Thymus (tissue), 11 donors: ENCODE measurements at regions not wholly inside any gene's neighbourhood (a gene's known extent, or its start where the extent isn't known, plus 50 kb on each side); places are given as distances from the start of the nearest gene placed in this dataset.

Source experiments
- DNase-seq, 9 donors: peaks; one replicate each; pipeline ENCODE4 v3.0.0-alpha.2; 2013; ENCODE audit warnings: low spot score in 9 of 9, low read depth in 6 of 9, missing footprints in 1 of 9
- H3K27ac ChIP-seq, 2 donors: one replicate each; pipeline ENCODE4 v1.5.1; 2013; ENCODE audit warnings: control low read depth in 1 of 2, low read depth in 1 of 2, low read length in 1 of 2, mild to moderate bottlenecking in 1 of 2, moderate library complexity in 1 of 2
- H3K27me3 ChIP-seq, 2 donors: one replicate each; pipeline ENCODE4 v1.5.1; 2013; ENCODE audit warnings: low read length in 1 of 2; ENCODE audit not compliant: control insufficient read depth in 2 of 2, insufficient read depth in 1 of 2
- H3K36me3 ChIP-seq, 2 donors: one replicate each; pipeline ENCODE4 v1.5.1; 2013; ENCODE audit warnings: low read length in 1 of 2, mild to moderate bottlenecking in 1 of 2, moderate library complexity in 1 of 2; ENCODE audit not compliant: control insufficient read depth in 2 of 2, insufficient read depth in 2 of 2
- H3K4me1 ChIP-seq, 2 donors: one replicate each; pipeline ENCODE4 v1.5.1; 2013; ENCODE audit warnings: low read length in 2 of 2; ENCODE audit not compliant: control insufficient read depth in 2 of 2, insufficient read depth in 2 of 2
- H3K4me3 ChIP-seq, 2 donors: one replicate each; pipeline ENCODE4 v1.5.1; 2013; ENCODE audit warnings: low read length in 2 of 2, control low read depth in 1 of 2, mild to moderate bottlenecking in 1 of 2
- H3K9me3 ChIP-seq, 2 donors: one replicate each; pipeline ENCODE4 v1.5.1; 2013; ENCODE audit warnings: low read length in 1 of 2, mild to moderate bottlenecking in 1 of 2; ENCODE audit not compliant: control insufficient read depth in 2 of 2, insufficient read depth in 1 of 2
- WGBS: extraction: QIAGEN DNeasy Blood & Tissue Kit; methylation state at CpG from one replicate; pipeline ENCODE4 v1.1.7; 2013; 5-methylcytosine and 5-hydroxymethylcytosine counted together
- donor health status: healthy.

GRCh38 chr7:120091807-120092206 lies 181.2 kb upstream of the KCND2 start:
- Histone ChIP-seq H3K9me3 (no peaks in the 10 kb centered on the region), H3K27me3 (no peaks in the 10 kb centered on the region), H3K4me1 (no peaks in the 10 kb centered on the region), H3K4me3 (no peak overlapping the region), H3K36me3 (no peaks in the 10 kb centered on the region), H3K27ac (no peak overlapping the region)
- WGBS, result 84% methylated on average over 3 of the region's 3 CpGs
- DNase-seq, result no peak

- H3K36me3 ChIP-seq, result no peaks in the 10 kb centered on the region
- no peak overlapping the region for H3K4me3 ChIP-seq
- H3K27ac ChIP-seq, result no peak overlapping the region
- H3K4me1 ChIP-seq, result no peaks in the 10 kb centered on the region
- no peak for DNase-seq
- no peaks in the 10 kb centered on the region for H3K9me3 ChIP-seq
- no peaks in the 10 kb centered on the region for H3K27me3 ChIP-seq
- WGBS, result 88% methylated on average over 2 of the region's 2 CpGs
Observed at GRCh38 chr7:120097020-120097419, 176.0 kb upstream of the KCND2 start.

- no peaks in the 10 kb centered on the region for H3K27me3 ChIP-seq
- no peak for DNase-seq
- no peaks in the 10 kb centered on the region for H3K9me3 ChIP-seq
- H3K4me1 ChIP-seq, result no peaks in the 10 kb centered on the region
- no peak overlapping the region for H3K27ac ChIP-seq
- H3K4me3 ChIP-seq, result no peak overlapping the region
- H3K36me3 ChIP-seq, result no peaks in the 10 kb centered on the region
Observed at GRCh38 chr7:120097774-120098173, 175.2 kb upstream of the KCND2 start.

GRCh38 chr7:120108376-120108775 lies 164.6 kb upstream of the KCND2 start:
- Histone ChIP-seq H3K4me3 (no peak overlapping the region), H3K9me3 (no peaks in the 10 kb centered on the region), H3K4me1 (no peaks in the 10 kb centered on the region), H3K36me3 (no peaks in the 10 kb centered on the region), H3K27ac (no peak overlapping the region), H3K27me3 (no peaks in the 10 kb centered on the region)
- no peak for DNase-seq

GRCh38 chr7:120110169-120110568 lies 162.8 kb upstream of the KCND2 start:
- no peak overlapping the region for H3K27ac ChIP-seq
- no peaks in the 10 kb centered on the region for H3K4me1 ChIP-seq
- no peak for DNase-seq
- 86% methylated on average over 8 of the region's 8 CpGs for WGBS
- no peaks in the 10 kb centered on the region for H3K27me3 ChIP-seq
- no peak overlapping the region for H3K4me3 ChIP-seq
- H3K36me3 ChIP-seq, result no peaks in the 10 kb centered on the region
- peaks cover 0 to 5% of the 10 kb centered on the region in 2 donors for H3K9me3 ChIP-seq

GRCh38 chr7:120114626-120115025 lies 158.3 kb upstream of the KCND2 start:
- H3K9me3 ChIP-seq, result peaks cover 0 to 5% of the 10 kb centered on the region in 2 donors
- no peak overlapping the region for H3K27ac ChIP-seq
- WGBS, result 91% methylated on average over 5 of the region's 5 CpGs
- no peaks in the 10 kb centered on the region for H3K27me3 ChIP-seq
- H3K4me1 ChIP-seq, result no peaks in the 10 kb centered on the region
- H3K4me3 ChIP-seq, result no peak overlapping the region
- DNase-seq, result no peak
- no peaks in the 10 kb centered on the region for H3K36me3 ChIP-seq

GRCh38 chr7:120123528-120123927 lies 149.4 kb upstream of the KCND2 start:
- WGBS, result 94% methylated on average over 1 of the region's 1 CpG
- no peaks in the 10 kb centered on the region for H3K27me3 ChIP-seq

GRCh38 chr7:120131096-120131839 lies 141.7 kb upstream of the KCND2 start:
- H3K4me3 ChIP-seq, result no peak overlapping the region
- H3K27me3 ChIP-seq, result no peaks in the 10 kb centered on the region
- H3K4me1 ChIP-seq, result no peaks in the 10 kb centered on the region
- no peaks in the 10 kb centered on the region for H3K36me3 ChIP-seq
- no peak overlapping the region for H3K27ac ChIP-seq
- DNase-seq, result no peak
- WGBS, result 90% methylated on average over 5 of the region's 5 CpGs
- H3K9me3 ChIP-seq, result peaks cover 0 to 2% of the 10 kb centered on the region in 2 donors

More at GRCh38 chr7:120123528-120123927, 149.4 kb upstream of the KCND2 start:
- Histone ChIP-seq H3K27ac (no peak overlapping the region), H3K9me3 (no peaks in the 10 kb centered on the region), H3K4me3 (no peak overlapping the region), H3K4me1 (no peaks in the 10 kb centered on the region), H3K36me3 (no peaks in the 10 kb centered on the region)
- DNase-seq, result no peak

GRCh38 chr7:120138497-120138896 lies 134.5 kb upstream of the KCND2 start:
- Histone ChIP-seq H3K36me3 (no peaks in the 10 kb centered on the region), H3K27ac (no peak overlapping the region), H3K4me3 (no peak overlapping the region), H3K9me3 (no peaks in the 10 kb centered on the region), H3K4me1 (no peaks in the 10 kb centered on the region), H3K27me3 (no peaks in the 10 kb centered on the region)
- DNase-seq, result no peak
- WGBS, result 95% methylated on average over 1 of the region's 1 CpG
